Tibial artery (tissue), 4 donors: ENCODE measurements at regions not wholly inside any gene's neighbourhood (a gene's known extent, or its start where the extent isn't known, plus 50 kb on each side); places are given as distances from the start of the nearest gene placed in this dataset.

Source experiments
- DNase-seq, 2 donors: peaks; one replicate each; pipeline ENCODE4 v3.0.0-alpha.2; 2019
- H3K27ac ChIP-seq, 2 donors: fragments of 200-600 bp; sonication (generic) in 1 of 2; 1 replicate in 1 of 2; 2 replicates in 1 of 2; pipeline ENCODE4 v1.5.1; 2018 to 2019; ENCODE audit warnings: mild to moderate bottlenecking in 1 of 2
- H3K27me3 ChIP-seq, 2 donors: fragments of 200-600 bp; sonication (generic) in 1 of 2; one replicate each; pipeline versions ENCODE4 v1.5.1 to v1.6.0; 2016 to 2019
- H3K36me3 ChIP-seq, 3 donors: fragments of 200-600 bp; sonication (generic) in 2 of 3; one replicate each; pipeline ENCODE4 v1.5.1; 2016 to 2019; ENCODE audit warnings: mild to moderate bottlenecking in 2 of 3
- H3K4me1 ChIP-seq, 4 donors: fragments of 200-600 bp; sonication (generic) in 2 of 4; 1 replicate in 3 of 4; 2 replicates in 1 of 4; pipeline ENCODE4 v1.5.1; 2016 to 2019
- H3K4me3 ChIP-seq, 2 donors: fragments of 200-600 bp; sonication (generic) in 1 of 2; 1 replicate in 1 of 2; 2 replicates in 1 of 2; pipeline ENCODE4 v1.5.1; 2018 to 2019; ENCODE audit warnings: mild to moderate bottlenecking in 2 of 2
- H3K9me3 ChIP-seq, 3 donors: fragments of 200-600 bp; sonication (generic) in 1 of 3; one replicate each; pipeline ENCODE4 v1.5.1; 2016 to 2019
- CTCF ChIP-seq, 2 experiments: fragments of 200-600 bp in 1 of 2; fragments of 450-650 bp in 1 of 2; IDR thresholded peaks; one replicate each; pipeline ENCODE4 v1.5.1; 2017 to 2019; ENCODE audit warnings: antibody characterized with exemption in 2 of 2, mild to moderate bottlenecking in 1 of 2, moderate library complexity in 1 of 2
- intact Hi-C: fragments of 100-400 bp; cut with DNase I; formaldehyde crosslinking; loops from one replicate; pipeline ENCODE4 v1.15.0; 2023; ENCODE audit warnings: low total_unique reads

GRCh38 chr3:73249047-73249446 is 187.6 kb downstream of the EBLN2 start:
- no peak for TF ChIP-seq CTCF (IDR thresholded peaks at IDR 0.05)
- H3K36me3 ChIP-seq, result no peaks in the 10 kb centered on the region
- H3K4me1 ChIP-seq, result no peaks in the 10 kb centered on the region
- H3K27me3 ChIP-seq, result no peaks in the 10 kb centered on the region
- no peak overlapping the region for H3K27ac ChIP-seq
- no peak for DNase-seq
- H3K4me3 ChIP-seq, result no peak overlapping the region
- peaks cover 0 to 4% (median 0%) of the 10 kb centered on the region in 3 donors for H3K9me3 ChIP-seq
- intact Hi-C loops, result no loop called here

DNA sequence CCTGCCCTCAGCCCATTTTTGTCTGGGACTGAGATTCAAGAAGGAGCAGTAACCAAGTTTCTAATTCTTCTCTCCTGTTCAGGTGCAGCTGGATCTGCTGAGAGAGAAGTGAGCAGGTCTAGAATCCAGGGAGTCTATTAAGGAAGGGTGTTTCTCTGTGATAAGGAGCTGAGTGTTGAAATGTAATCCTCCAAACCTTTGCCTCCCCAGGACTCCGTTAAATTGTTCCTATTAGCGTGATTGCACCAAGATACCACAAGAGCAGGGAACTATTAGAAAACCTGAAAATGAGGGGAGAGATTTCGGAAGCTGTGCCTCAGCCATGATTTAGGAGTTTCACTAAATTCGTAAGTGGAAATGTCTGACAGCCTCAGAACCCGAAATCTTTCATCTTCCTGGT is 192.6 kb downstream of the EBLN2 start:
- DNase-seq, result no peak
- H3K9me3 ChIP-seq, result no peaks in the 10 kb centered on the region
- H3K27me3 ChIP-seq, result no peaks in the 10 kb centered on the region
- H3K4me3 ChIP-seq, result no peak overlapping the region
- intact Hi-C loops, result no loop called here
- H3K27ac ChIP-seq, result no peak overlapping the region
- no peaks in the 10 kb centered on the region for H3K36me3 ChIP-seq
- no peak for TF ChIP-seq CTCF (IDR thresholded peaks at IDR 0.05)
- H3K4me1 ChIP-seq, result no peaks in the 10 kb centered on the region

DNA sequence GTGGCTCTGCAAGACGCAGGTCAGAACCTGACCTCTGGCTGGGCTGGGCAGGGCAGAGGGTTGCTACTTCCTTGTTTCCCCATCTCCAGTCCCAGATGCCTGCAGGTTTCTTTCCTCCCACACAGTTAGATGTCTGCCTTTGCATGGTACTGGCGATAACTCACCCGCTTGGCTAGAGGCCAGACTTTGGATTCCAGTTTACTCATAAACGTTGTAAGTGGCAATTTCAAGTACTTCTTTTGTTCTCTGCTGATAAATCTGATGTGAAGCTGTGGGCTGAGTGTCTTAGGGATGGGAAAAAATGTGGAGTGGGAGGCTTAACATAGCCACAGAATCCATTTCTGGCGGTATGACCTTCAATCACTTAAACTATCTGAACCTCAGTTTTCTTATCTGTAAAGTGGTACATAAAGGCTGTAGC is 194.2 kb downstream of the EBLN2 start:
- H3K4me3 ChIP-seq, result no peak overlapping the region
- H3K27me3 ChIP-seq, result no peaks in the 10 kb centered on the region
- DNase-seq, result no peak
- no peak overlapping the region for H3K27ac ChIP-seq
- no peaks in the 10 kb centered on the region for H3K36me3 ChIP-seq
- no peak for TF ChIP-seq CTCF (IDR thresholded peaks at IDR 0.05)
- intact Hi-C loops, result no loop called here
- H3K9me3 ChIP-seq, result no peaks in the 10 kb centered on the region
- no peaks in the 10 kb centered on the region for H3K4me1 ChIP-seq

GRCh38 chr3:73257186-73257585 is 195.7 kb downstream of the EBLN2 start:
- Histone ChIP-seq H3K9me3 (no peaks in the 10 kb centered on the region), H3K27ac (no peak overlapping the region), H3K27me3 (no peaks in the 10 kb centered on the region), H3K36me3 (no peaks in the 10 kb centered on the region), H3K4me3 (no peak overlapping the region), H3K4me1 (no peaks in the 10 kb centered on the region)
- TF ChIP-seq CTCF (IDR thresholded peaks at IDR 0.05), result no peak
- intact Hi-C loops, result no loop called here
- no peak for DNase-seq

DNA sequence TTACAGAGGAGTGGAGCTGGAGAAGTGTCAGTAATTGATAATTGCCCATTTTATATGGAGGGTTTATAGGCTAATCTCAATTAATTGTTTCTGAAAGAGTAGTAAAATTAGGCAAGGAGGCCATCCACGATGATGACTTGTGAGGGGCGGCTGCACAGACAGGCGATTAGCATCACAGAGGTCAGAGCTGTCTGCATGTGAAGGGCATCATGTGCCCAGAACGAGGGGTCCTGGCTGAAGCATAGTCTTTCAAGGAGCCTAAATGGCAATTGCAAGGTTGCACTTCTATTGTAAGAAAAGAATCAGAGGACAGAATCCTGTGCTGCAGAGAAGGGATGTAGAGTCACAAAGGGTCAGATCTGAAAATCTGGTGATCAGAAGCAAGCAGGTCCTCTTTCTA is 196.6 kb downstream of the EBLN2 start:
- Histone ChIP-seq H3K36me3 (no peaks in the 10 kb centered on the region), H3K9me3 (no peaks in the 10 kb centered on the region), H3K4me3 (no peak overlapping the region), H3K27ac (no peak overlapping the region), H3K4me1 (no peaks in the 10 kb centered on the region), H3K27me3 (no peaks in the 10 kb centered on the region)
- TF ChIP-seq CTCF (IDR thresholded peaks at IDR 0.05), result no peak
- no peak for DNase-seq
- intact Hi-C loops, result no loop called here

DNA sequence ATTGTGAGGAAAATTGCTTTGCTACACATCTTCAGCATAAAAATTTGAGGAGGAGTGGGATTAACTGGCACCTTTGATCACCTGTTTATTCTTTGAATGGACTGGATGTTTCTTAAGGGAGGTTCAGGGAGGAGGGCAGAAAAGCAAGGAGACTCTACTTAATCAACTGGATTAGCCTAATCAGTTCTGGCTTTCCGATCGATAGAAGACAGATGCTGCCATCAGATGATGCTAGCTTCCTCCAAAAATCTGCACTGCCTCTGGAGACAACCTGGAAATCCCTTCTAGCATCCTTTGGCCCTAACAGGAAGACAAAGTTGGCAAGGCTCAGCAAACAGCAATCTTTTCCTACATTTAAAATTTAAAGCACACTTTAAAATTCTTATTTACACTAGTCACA is 197.8 kb downstream of the EBLN2 start:
- no peak for TF ChIP-seq CTCF (IDR thresholded peaks at IDR 0.05)
- H3K9me3 ChIP-seq, result no peaks in the 10 kb centered on the region

More for the DNA sequence above, 197.8 kb downstream of the EBLN2 start:
- intact Hi-C loops, result no loop called here
- Histone ChIP-seq H3K27me3 (no peaks in the 10 kb centered on the region), H3K36me3 (no peaks in the 10 kb centered on the region), H3K27ac (no peak overlapping the region), H3K4me1 (no peaks in the 10 kb centered on the region), H3K4me3 (no peak overlapping the region)
- no peak for DNase-seq
